Endothelial cell of umbilical vein (primary cell): ENCODE measurements at regions not wholly inside any gene's neighbourhood (a gene's known extent, or its start where the extent isn't known, plus 50 kb on each side); places are given as distances from the start of the nearest gene placed in this dataset.

Experiments
- BruUV-seq: library from RNA; stranded (reverse); fragments of 400-500 nt; replicated peaks from 2 replicates; lab custom pipeline; 2021; lab: Mats Ljungman, UMichigan
- CTCF ChIA-PET: fragments of 300-600, 350-600 bp; sonication (Branson Sonifier 250); formaldehyde crosslinking; loops from one replicate; lab custom pipeline; 2021; ENCODE audit warnings: antibody characterized with exemption, inconsistent platforms; lab: Charles Lee
- POLR2A ChIA-PET: fragments of 300-600, 350-600 bp; sonication (Branson Sonifier 250); formaldehyde crosslinking; loops from one replicate; lab custom pipeline; 2021; ENCODE audit warnings: antibody characterized with exemption, inconsistent platforms; lab: Charles Lee
- DNase-seq: peaks from one replicate; pipeline ENCODE4 v3.0.0-alpha.2; 2011; ENCODE audit warnings: low read depth, low spot score
- FAIRE-seq: peaks from 2 replicates; lab custom pipeline; 2011; peaks lifted over from hg19 to GRCh38; lab: Jason Lieb, UNC
- H2AFZ ChIP-seq: 2 replicates; pipeline ENCODE4 v1.6.0; 2012; ENCODE audit warnings: low read depth, low read length, control low read depth, inconsistent platforms
- H3K27ac ChIP-seq: 2 replicates; pipeline ENCODE4 v1.5.1; 2011; ENCODE audit warnings: low read depth, mild to moderate bottlenecking, control low read depth, low read length, moderate library complexity; ENCODE audit not compliant: insufficient read depth
- H3K27me3 ChIP-seq, 2 experiments: 2 replicates each; pipeline versions ENCODE4 v1.6.0 to v1.6.1; 2011; ENCODE audit warnings: low read length in 2 of 2, mixed read lengths in 1 of 2; ENCODE audit not compliant: control insufficient read depth in 2 of 2, insufficient read depth in 2 of 2
- H3K36me3 ChIP-seq, 2 experiments: 2 replicates in 1 of 2; 3 replicates in 1 of 2; pipeline ENCODE4 v1.5.1; 2011; ENCODE audit warnings: low read length in 2 of 2, mild to moderate bottlenecking in 1 of 2, moderate library complexity in 1 of 2; ENCODE audit not compliant: control insufficient read depth in 2 of 2, insufficient read depth in 2 of 2; ENCODE audit errors: extremely low read depth in 1 of 2
- H3K4me1 ChIP-seq: 3 replicates; pipeline ENCODE4 v1.5.1; 2011; ENCODE audit warnings: mild to moderate bottlenecking, low read length; ENCODE audit not compliant: control insufficient read depth, insufficient read depth; ENCODE audit errors: extremely low read depth
- H3K4me2 ChIP-seq: 2 replicates; pipeline ENCODE4 v1.6.1; 2011; ENCODE audit warnings: low read length, control low read depth, mixed read lengths; ENCODE audit not compliant: insufficient read depth
- H3K4me3 ChIP-seq, 3 experiments: fragments of 200-600 bp in 1 of 3; sonication (generic), shearing (Covaris generic) in 1 of 3; replicated peaks in 1 of 3; 2 replicates each; pipeline ENCODE4 v1.5.1; 2011 to 2016; ENCODE audit warnings: control low read depth in 3 of 3, low read length in 3 of 3, mild to moderate bottlenecking in 2 of 3, inconsistent platforms in 1 of 3, low read depth in 1 of 3, moderate library complexity in 1 of 3; ENCODE audit not compliant: insufficient read depth in 1 of 3
- H3K79me2 ChIP-seq: 2 replicates; pipeline ENCODE4 v1.6.0; 2012; ENCODE audit warnings: low read length, inconsistent platforms; ENCODE audit not compliant: control insufficient read depth, insufficient read depth
- H3K9ac ChIP-seq: replicated peaks from 2 replicates; pipeline ENCODE3; 2011; ENCODE audit warnings: low read length, control low read depth; ENCODE audit not compliant: insufficient read depth; ENCODE audit errors: extremely low read depth
- H3K9me1 ChIP-seq: replicated peaks from 3 replicates; pipeline ENCODE4 v1.6.0; 2011; ENCODE audit warnings: mild to moderate bottlenecking, low read length; ENCODE audit not compliant: control insufficient read depth, insufficient read depth; ENCODE audit errors: extremely low read depth
- H3K9me3 ChIP-seq: replicated peaks from 2 replicates; pipeline ENCODE4 v1.5.1; 2012; ENCODE audit warnings: low read length, inconsistent platforms; ENCODE audit not compliant: control insufficient read depth, insufficient read depth
- H4K20me1 ChIP-seq: replicated peaks from 2 replicates; pipeline ENCODE3; 2011; ENCODE audit warnings: mild to moderate bottlenecking, low read length; ENCODE audit not compliant: control insufficient read depth, insufficient read depth; ENCODE audit errors: extremely low read depth
- CTCF ChIP-seq, 2 donors: IDR thresholded peaks; 1 replicate in 1 of 2; 2 replicates in 1 of 2; pipeline ENCODE4 v1.5.1; 2011; ENCODE audit warnings: low read length in 2 of 2, mild to moderate bottlenecking in 2 of 2, moderate library complexity in 2 of 2, control low read depth in 1 of 2, inconsistent platforms in 1 of 2, low read depth in 1 of 2; ENCODE audit not compliant: insufficient read depth in 1 of 2; ENCODE audit errors: extremely low read depth in 1 of 2
- EZH2 ChIP-seq: IDR thresholded peaks from 2 replicates; pipeline ENCODE4 v1.6.1; 2012; ENCODE audit warnings: borderline replicate concordance, low read depth, mild to moderate bottlenecking, moderate library complexity, low read length, inconsistent platforms; ENCODE audit not compliant: severe bottlenecking
- FOS ChIP-seq: IDR thresholded peaks from 2 replicates; pipeline ENCODE4 v1.6.1; 2011; ENCODE audit warnings: mild to moderate bottlenecking, low read length, moderate library complexity, borderline replicate concordance; ENCODE audit not compliant: insufficient read depth
- GATA2 ChIP-seq: IDR thresholded peaks from 2 replicates; pipeline ENCODE4 v1.7.0; 2011; ENCODE audit warnings: low read depth, mild to moderate bottlenecking, moderate library complexity, mixed read lengths, low read length; ENCODE audit not compliant: insufficient read length, insufficient read depth
- JUN ChIP-seq: IDR thresholded peaks from 2 replicates; pipeline ENCODE4 v1.6.1; 2011; ENCODE audit warnings: borderline replicate concordance, low read depth; ENCODE audit not compliant: insufficient read length, insufficient read depth
- MAX ChIP-seq: IDR thresholded peaks from 2 replicates; pipeline ENCODE4 v1.6.1; 2011; ENCODE audit not compliant: insufficient read depth, insufficient read length
- MYC ChIP-seq: IDR thresholded peaks from one replicate; pipeline ENCODE4 v1.6.1; 2011; ENCODE audit warnings: mild to moderate bottlenecking, low read depth, low read length
- POLR2A ChIP-seq: IDR thresholded peaks from 2 replicates; pipeline ENCODE4 v1.6.1; 2012; ENCODE audit warnings: low read depth, mild to moderate bottlenecking, control low read depth, low read length
- POLR2AphosphoS5 ChIP-seq: IDR thresholded peaks from 2 replicates; pipeline ENCODE4 v1.6.1; 2012; ENCODE audit warnings: low read depth, mild to moderate bottlenecking, control low read depth, low read length, moderate library complexity; ENCODE audit not compliant: insufficient read depth
- dilution Hi-C: fragments of 300-500 bp; cut with MboI; formaldehyde crosslinking; loops from one replicate; pipeline ENCODE4 v1.15.0; 2019; ENCODE audit warnings: low sequenced_read_pairs; ENCODE audit not compliant: extremely low pct_ligation_motif_present
- intact Hi-C: fragments of 100-400 bp; cut with micrococcal nuclease; formaldehyde crosslinking; loops from one replicate; pipeline ENCODE4 v1.10.0; 2022

GRCh38 chr13:91066745-91067144 lies 280.7 kb upstream of the MIR17HG start:
- ChIA-PET POLR2A (no interaction called here), CTCF (no interaction called here)
- BruUV-seq, result no TSS peak

More at GRCh38 chr13:91066745-91067144, 280.7 kb upstream of the MIR17HG start:
- no peak for DNase-seq
- Histone ChIP-seq H3K36me3 (no peaks in the 10 kb centered on the region), H3K4me2 (no peak overlapping the region), H3K4me3 (no peak overlapping the region), H4K20me1 (no peaks in the 10 kb centered on the region), H3K9me1 (no peaks in the 10 kb centered on the region), H2AFZ (no peak overlapping the region), H3K79me2 (no peaks in the 10 kb centered on the region), H3K9me3 (no peaks in the 10 kb centered on the region), H3K4me1 (no peaks in the 10 kb centered on the region), H3K9ac (no peak overlapping the region), H3K27me3 (no peaks in the 10 kb centered on the region), H3K27ac (no peak overlapping the region)
- dilution Hi-C loops (no loop called here), intact Hi-C loops (no loop called here)
- TF ChIP-seq FOS, result no peak
- TF ChIP-seq POLR2AphosphoS5, result no peak
- TF ChIP-seq EZH2, result no peak
- TF ChIP-seq CTCF (IDR thresholded peaks at IDR 0.05; ENCODE audit: extremely low read depth in 1 of 2, insufficient read depth in 1 of 2, low read depth in 1 of 2, low read length in 2 of 2), result no peak
- TF ChIP-seq JUN, result no peak
- no peak for TF ChIP-seq GATA2
- no peak for TF ChIP-seq POLR2A
- TF ChIP-seq MAX, result no peak
- TF ChIP-seq MYC, result no peak
- FAIRE-seq, result no peak
